GM21526 (cell line): ENCODE measurements at regions not wholly inside any gene's neighbourhood (a gene's known extent, or its start where the extent isn't known, plus 50 kb on each side); places are given as distances from the start of the nearest gene placed in this dataset.
"Not testable (repeated sequence)": the region's sequence is repeated elsewhere in the genome, so short reads cannot be mapped to it uniquely, and the experiment has no call there.

Source experiments
- ATAC-seq: cut with Tn5 transposase; IDR thresholded peaks from one replicate; pipeline ENCODE4 v1.9.1; 2021; ENCODE audit warnings: moderate library complexity; ENCODE audit not compliant: unreplicated experiment, low FRiP score

DNA sequence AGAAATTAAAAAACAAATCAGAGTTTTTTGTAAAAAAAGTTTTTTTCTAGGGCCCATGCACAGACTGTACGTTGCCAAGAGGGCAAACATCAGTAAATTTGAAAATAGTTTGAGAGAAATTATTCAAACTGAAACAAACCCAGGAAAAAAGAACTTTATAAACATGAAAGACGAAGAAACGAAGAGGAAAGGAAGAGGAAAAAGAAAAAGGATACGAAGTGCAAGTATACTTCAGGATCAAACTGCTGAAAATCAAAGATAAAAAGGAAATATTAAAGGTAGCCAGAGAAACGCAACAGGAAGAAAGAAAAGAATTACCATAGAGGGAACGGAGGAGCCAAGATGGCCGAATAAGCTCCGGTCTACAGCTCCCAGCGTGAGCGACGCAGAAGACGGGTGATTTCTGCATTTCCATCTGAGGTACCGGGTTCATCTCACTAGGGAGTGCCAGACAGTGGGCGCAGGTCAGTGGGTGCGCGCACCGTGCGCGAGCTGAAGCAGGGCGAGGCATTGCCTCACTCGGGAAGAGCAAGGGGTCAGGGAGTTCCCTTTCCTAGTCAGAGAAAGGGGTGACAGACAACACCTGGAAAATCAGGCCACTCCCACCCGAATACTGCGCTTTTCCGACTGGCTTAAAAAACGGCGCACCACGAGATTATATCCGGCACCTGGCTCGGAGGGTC is 94.4 kb upstream of the GAS1 start:
- ATAC-seq: not testable (repeated sequence)

DNA sequence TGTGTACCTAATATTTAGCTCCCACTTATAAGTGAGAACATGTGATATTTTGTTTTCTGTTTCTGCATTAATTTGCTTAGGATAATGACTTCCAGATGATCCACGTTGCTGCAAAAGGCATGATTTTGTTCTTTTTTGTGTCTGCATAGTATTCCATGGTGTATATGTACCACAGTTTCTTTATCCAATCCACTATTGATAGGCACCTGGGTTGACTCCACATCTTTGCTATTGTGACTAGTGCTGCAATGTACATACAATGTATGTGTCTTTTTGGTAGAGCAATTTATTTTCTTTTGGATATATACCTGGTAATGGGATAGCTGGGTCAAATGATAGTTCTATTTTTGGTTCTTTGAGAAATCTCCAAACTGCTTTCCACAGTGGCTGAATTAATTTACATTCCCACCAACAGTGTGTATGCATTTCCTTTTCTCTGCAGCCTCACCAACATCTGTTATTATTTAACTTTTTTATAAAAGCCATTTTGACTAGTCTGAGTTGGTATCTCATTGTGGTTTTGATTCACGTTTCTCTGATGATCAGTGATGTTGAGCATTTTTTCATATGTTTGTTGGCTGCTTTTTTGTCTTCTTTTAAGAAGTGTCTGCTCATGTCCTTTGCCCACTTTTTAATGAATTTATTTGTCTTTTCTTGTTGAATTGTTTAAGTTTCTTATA is 102.8 kb upstream of the GAS1 start:
- ATAC-seq: not testable (repeated sequence)

DNA sequence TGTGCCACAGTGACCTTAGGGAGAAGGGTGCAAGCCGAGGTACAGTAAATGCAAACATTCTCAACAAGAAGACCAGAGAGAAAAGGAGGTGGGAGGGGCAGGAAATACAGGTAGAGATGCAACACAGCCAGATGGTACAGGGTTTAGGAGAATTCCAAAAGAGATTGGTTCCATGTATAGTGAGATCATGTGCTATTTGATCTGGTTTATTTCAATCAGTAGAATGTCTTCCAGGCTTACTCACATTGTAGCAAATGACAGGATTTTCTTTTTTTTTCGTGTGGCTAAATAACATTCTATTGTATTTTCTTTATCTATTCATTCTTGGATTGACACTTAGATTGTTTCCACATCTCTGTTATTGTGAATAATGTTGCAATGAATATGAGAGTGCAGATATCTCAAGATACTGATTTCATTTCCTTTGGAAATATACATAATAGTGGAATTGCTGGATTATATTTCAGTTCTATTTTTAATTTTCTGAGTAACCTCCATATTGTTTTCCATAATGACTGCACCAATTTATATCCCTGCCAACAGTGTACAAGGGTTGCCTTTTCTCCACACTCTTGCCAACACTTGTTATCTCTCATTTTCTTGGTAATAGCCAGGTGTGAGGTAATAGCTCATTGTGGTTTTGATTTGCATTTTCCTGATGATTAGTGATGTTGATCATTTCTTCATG is 107.8 kb upstream of the GAS1 start:
- no peak for ATAC-seq

DNA sequence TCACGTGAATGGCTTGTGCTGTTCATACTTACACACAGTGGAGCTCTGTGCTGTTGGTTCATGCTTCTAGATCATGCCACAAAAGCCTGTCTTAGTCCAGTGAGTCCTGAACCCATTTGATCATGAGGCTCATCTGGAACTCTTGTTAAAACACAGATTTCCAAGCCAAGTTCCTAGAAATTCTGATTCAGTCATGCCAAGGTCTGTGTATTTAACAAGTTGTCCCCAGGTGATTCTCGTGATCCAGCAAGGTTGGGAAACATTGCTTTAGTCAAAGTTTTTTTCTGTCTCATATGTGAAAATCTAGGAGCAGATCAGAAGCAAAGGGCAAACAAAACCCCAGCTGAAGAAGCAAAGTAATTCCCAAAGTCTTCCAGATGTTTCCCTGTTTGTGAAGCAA is 112.5 kb upstream of the GAS1 start:
- ATAC-seq: no peak

DNA sequence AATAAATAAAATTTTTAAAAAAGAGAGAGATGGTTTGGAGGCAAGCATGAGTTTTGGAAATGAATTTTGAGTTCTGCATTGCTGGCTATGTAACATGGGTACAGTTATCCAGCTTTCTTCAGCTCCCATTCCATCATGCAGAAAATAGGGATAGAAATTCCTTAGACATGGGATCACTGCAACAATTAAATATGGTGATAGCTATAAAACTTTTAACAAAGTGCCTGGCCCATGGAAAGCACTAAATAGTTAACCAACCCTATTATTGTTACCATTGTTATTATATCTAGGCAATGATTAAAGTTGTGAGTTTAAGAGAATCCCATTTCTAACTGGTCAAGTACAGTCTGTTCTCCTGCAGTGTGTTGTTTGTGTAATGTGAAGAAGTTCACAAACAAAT is 115.4 kb upstream of the GAS1 start:
- ATAC-seq: no peak

DNA sequence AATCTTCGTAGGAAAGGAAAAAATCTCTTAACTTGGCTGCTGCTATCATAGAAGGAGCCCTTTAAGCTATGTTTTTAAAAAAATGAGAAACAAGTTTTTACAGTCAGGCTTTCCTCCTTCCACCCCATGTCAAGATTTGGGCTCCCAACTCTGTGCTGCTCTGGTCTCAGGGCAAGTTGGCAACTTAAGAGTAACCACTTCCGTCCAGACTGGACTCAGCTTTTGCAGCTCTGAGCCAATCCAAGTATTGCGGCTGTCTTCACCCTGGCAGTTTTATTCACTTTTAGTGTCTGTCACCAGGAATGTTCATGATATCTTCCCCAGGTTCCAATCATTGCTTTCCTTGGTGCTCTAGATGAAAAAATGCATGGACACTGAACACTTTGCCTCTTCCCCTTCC is 115.9 kb upstream of the GAS1 start:
- no peak for ATAC-seq

DNA sequence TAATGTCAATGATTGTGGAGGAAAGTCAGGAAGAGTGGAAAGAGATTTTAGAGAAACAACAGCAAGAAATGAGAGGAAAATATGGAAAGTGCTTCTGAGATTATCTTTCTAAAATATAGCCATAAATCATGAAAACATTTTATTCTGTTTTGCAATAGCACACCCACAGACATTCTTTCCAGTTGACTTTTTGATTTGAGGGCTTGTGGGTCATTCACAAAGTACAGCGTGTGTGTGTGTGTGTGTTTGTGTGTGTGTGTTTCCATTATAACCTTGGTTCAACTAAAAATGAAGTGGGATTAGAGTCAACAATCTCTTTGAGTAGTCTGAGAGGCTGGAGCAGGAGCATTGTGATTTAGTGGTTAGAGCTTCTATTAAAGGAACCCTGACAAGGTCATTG is 116.6 kb upstream of the GAS1 start:
- ATAC-seq: no peak

DNA sequence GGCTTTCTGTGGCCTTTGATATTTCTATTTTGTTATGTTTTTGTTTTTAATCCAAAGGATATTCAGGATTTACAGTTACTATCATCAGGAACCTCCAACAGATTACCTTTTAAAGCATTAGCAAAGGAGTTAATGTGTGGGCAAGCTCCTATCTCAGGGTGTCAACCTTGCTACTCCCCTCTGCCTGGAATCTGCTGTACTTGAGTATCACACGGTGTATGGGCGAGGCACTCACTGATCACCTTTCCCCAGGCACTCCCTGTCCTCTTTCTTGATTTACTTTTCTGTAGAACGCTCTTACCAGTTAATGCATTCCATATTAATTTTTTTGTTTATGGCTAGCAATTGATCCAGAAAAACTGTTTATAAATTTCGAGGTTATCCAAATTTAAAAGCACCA is 117.0 kb upstream of the GAS1 start:
- no peak for ATAC-seq

DNA sequence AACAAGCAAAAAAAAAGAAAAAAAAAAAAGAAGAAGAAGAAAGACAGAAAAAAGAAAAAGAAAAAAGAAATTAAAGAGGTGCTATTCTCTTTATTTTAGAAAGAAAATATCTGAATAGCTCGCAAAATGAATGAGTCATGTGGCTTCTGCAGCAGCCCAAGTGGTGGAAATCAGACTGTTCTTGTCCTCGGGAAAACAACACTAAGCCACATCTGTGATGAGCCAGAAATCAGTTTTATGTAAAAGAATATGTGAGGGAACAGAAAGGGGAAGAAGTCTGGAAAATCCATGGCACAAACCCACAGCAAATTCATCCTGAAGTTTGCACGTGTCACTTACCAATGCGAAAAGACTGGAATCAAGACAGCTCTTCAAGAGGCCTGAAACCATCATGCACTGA is 118.7 kb upstream of the GAS1 start:
- ATAC-seq: no peak

DNA sequence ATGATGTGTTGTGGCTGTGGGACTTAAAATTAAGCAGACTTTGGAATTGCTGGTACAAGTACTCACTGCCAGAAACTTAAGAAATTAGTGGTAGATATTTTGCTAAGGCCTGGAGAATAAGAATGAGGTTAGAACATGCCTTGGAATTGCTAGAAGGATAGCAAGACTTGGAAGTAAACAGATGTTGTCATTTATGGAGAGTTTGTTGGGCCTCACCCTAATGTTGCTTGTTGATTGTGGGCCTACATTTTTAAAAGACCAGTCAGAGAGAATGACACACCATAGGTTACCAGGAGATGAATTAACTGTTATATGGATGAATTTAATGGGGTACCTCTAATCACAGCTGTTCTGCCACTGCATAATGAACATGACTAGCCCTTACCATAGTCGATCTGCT is 120.1 kb upstream of the GAS1 start:
- ATAC-seq: no peak

DNA sequence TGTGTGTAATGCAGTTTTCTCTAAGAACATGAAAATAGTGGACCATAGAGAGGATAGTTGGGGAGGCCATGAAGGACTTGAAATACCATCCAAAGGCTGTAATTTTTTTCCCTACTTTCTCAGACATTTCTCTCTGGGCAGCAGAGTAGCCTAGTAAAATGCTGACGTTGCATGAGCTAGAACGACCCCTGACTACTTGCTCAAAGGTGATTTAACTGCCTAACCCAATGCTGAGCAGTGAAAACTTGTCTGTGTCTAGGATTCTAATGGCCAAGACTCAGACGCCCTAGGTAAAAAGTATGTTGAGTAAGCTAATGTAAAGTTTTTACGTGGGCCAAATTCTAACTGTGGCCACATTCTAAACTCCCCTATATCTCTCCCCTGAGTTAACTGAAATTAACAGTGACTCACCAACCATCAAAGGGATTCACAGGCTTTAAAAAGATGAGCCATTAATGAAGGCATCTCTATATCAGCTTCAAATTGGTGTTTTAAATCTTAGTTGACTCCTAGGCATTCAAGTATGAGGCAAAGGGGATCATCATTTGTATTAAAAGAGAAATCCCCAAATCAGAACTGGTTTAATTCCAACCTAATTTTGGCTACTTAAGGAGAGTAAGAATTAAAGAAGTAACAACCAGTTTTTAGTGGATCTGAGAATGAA is 121.0 kb upstream of the GAS1 start:
- ATAC-seq: no peak

DNA sequence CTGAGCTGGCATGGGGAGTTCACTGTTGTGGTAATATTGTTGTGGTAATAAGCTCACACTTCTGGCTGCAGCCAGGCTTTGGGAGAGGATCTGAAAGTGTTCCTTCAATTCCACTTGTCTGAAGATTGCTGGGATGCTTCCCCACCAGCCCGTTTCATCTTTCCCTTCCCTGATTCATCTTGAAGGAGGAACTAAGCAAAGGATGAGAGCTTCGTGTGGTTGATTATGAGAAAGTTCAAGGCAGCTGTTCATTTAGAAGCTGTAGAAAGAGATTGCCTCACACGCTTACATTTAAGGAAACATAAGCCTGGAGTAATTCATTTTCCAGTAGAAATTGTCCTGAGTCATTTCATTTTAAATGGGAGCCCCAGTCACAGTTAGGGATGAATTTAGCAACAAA is 122.4 kb upstream of the GAS1 start:
- ATAC-seq: no peak

DNA sequence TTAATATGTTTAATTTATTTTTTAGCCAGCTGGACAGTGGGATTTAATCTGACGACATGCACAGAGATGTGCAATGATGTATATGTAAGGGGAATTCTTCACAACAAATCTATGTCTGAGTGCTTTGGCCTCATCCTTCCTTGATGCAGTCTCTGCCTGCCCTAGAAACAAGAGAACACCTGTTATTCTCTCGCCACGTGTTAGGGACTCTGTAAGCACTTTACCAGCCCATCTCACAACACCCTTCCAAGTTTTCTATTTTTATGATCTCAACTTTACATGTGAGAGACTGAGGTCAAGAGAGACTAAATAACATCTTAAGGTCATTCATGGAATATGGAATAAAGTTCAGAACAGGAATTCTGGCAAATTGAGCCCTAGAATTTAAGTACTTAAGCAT is 123.0 kb upstream of the GAS1 start:
- no peak for ATAC-seq

DNA sequence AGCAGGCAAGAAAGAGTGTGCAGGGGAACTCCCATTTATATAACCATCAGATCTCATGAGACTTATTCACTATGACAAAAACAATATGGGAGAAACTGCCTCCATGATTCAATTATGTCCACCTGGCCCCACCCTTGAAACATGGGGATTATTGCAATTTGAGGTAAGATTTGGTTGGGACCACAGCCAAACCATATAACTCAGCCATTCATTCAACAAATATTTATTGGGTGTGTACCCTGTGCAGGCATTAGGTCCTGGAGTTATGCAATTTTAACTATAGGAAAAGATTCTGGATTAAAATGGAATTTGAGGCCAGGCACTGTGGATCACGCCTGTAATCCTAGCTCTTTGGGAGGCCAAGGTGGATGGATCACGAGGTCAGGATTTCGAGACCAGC is 124.2 kb upstream of the GAS1 start:
- no peak for ATAC-seq

DNA sequence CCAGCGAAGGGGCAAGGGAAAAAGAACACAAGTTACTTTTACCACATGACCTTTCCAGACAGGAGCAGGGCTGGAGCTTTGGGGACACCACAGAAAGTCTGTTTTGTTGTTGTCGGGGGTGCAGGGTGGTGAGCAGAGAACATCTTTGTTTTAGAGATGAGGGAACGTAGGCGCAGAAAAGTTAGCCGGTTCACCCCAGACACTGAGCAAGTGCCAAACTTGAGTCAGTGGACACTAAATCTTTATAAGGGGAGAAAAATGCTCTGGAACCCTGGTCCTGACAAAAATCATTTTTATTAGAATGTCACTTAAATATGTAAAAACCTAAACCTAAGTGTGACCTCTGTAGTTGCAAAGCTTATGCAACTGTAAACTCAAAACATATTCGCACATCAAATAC is 126.4 kb upstream of the GAS1 start:
- no peak for ATAC-seq

DNA sequence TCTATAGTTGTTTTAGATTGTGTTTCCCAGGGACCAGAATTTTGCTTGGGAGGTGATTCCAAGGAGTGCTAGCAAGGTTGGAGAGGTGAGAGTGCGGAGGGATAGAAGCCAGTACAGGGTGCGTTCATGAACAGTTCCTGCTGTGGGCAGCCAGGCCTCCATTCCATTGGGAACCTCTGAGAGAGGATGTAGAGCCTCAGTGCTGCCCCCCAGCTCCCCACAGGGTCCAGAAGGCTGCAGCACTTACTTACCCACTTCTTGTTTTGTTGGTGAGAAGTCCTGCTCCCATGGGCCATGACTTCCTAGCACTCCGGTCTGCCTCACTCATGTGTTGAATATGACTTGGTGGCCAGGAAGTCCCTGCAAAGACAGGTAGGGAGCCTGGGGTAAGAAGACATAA is 128.2 kb upstream of the GAS1 start:
- ATAC-seq: no peak

DNA sequence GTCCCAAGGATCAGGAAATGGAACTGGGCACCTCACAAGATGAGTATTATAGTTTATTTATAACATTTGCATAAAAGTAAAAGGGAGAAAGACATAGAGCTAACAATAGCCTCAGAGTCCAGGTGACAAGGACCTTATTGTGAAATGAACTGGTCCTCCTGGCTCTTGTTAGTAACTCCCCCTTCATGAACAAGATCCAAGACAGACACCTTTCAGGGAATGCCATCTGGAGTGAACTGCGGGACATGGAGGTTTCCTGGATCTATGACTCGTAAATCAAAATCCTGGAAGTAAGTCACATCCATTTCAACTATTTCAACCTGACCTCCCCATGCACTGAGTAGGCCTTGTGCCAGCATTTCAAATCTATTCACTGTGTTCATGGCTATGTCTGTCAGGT is 129.5 kb upstream of the GAS1 start:
- no peak for ATAC-seq

DNA sequence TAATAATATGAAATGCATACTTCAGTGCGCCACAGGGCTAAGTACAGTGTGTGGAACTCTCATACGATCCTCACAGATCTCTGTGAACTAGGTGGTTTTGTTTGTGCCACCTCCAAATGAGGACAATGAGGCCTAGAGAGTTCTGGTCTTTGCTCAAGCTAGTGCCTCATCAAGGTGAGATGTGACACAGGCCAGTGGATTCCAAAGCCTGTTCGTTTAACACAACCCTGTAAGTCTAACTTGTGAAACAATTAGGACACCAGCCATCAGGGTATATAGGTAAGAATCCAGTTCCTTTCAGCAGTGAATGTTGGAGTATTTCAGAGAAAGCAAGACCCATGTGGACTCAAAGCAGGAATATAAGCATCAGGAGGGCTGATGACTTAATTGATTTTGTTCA is 130.7 kb upstream of the GAS1 start:
- ATAC-seq: no peak

DNA sequence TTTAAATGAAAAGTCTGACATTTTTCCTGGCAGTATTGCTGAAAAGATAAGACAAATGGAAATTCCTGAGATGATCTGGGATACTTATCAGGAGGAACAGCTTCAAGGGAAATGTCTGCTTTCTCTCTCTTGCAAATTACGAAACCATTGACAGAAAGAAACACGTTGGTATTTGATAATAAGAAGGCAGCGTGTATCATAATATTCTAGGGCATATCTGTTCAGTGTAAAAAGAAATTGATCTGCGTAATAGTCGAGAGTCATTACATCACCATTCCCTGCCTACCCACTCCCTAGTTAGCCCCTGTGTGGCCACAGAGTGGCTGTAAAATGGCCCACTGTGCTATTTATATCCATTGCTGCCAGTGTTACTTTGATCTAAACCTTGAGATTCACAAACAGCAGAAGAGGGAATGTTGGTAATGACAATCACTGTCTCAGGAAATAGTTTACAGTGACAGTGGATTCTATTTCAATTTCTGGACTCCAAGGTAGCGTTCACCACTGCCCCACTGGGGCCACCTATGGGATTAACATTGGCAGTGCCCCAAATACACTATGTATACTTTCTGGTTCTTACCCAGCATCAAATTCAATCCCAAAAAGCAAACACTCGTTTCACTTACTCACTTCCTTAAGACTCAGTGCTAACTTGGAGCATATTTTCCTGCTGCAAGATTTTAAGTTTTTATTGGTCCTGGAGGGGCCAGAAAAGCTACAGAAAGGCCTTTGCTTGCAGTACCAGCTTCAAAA is 133.4 kb upstream of the GAS1 start:
- no peak for ATAC-seq

DNA sequence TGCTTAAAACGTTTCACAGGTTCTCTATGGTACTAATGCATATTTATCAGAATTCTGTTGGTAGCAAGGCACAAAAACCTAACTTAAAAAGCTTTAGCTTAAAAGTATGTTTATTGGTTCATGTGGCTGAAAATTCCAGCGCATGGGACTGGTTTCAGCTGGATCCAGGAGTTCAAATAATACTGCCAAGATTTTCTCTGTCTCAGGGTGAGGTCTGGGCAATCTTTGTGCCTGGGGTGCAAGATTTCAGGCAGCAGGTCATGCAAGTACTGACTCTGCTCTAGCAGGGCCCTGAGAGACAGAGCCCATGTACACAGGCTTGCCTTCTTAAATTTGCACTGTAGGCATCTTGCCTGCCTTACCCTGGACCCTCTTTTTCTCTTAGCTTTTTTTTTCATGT is 134.2 kb upstream of the GAS1 start:
- no peak for ATAC-seq

DNA sequence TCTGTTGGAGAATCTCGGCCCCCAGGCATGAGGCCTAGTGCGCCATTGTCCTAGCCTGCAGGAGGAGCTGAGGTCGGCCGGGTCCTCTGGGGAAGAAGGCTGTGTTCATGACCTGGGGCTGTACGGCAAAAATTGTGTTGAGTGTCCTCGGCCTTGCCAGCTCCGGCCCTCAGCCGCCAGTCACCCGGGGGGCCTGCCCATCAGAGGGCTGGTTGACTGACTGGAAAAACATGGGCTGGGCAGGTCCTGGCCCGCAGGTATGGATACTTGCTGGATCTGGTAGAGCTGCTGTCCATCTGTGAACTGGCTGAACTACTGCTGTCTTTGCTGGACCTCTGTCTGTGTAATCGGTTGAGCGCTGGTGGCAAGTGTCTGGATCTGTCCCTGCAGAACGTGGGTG is 136.7 kb upstream of the GAS1 start:
- ATAC-seq: no peak
